Breast epithelium (tissue), 3 donors: ENCODE measurements at regions not wholly inside any gene's neighbourhood (a gene's known extent, or its start where the extent isn't known, plus 50 kb on each side); places are given as distances from the start of the nearest gene placed in this dataset.

Experiments used
- CTCF ChIP-seq, 3 donors: fragments of 450-650 bp; IDR thresholded peaks; one replicate each; pipeline ENCODE4 v1.5.1; 2016 to 2017; ENCODE audit warnings: antibody characterized with exemption in 3 of 3, mild to moderate bottlenecking in 3 of 3, moderate library complexity in 3 of 3
- POLR2A ChIP-seq: fragments of 450-650 bp; IDR thresholded peaks from one replicate; pipeline ENCODE4 v1.6.1; 2016; ENCODE audit warnings: antibody characterized with exemption, mild to moderate bottlenecking, moderate library complexity

GRCh38 chrX:16223385-16223784 lies 56.1 kb downstream of the MAGEB17 start:
- TF ChIP-seq POLR2A (no peak), CTCF (IDR thresholded peaks at IDR 0.05) (no peak)
